GM21367 (cell line): ENCODE measurements at regions not wholly inside any gene's neighbourhood (a gene's known extent, or its start where the extent isn't known, plus 50 kb on each side); places are given as distances from the start of the nearest gene placed in this dataset.
"Not testable (repeated sequence)": the region's sequence is repeated elsewhere in the genome, so short reads cannot be mapped to it uniquely, and the experiment has no call there.

Source experiments
- ATAC-seq: cut with Tn5 transposase; IDR thresholded peaks from one replicate; pipeline ENCODE4 v1.9.1; 2021; ENCODE audit not compliant: unreplicated experiment

GRCh38 chr4:137868067-137868466, 335.8 kb upstream of the PCDH18 start:
- ATAC-seq = not testable (repeated sequence)

- no peak for ATAC-seq
Observed at GRCh38 chr4:137866671-137867070, 334.4 kb upstream of the PCDH18 start.

- ATAC-seq = no peak
Observed at GRCh38 chr4:137861682-137862081, 329.4 kb upstream of the PCDH18 start.

GRCh38 chr4:137853424-137853823, 321.1 kb upstream of the PCDH18 start:
- ATAC-seq = no peak

- ATAC-seq = no peak
Observed at GRCh38 chr4:137852326-137852725, 320.0 kb upstream of the PCDH18 start.

- no peak for ATAC-seq
Observed at GRCh38 chr4:137851435-137851834, 319.1 kb upstream of the PCDH18 start.

- not testable (repeated sequence) for ATAC-seq
Observed at GRCh38 chr4:137827945-137828344, 295.7 kb upstream of the PCDH18 start.

- no peak for ATAC-seq
Observed at GRCh38 chr4:137825505-137825904, 293.2 kb upstream of the PCDH18 start.

- no peak for ATAC-seq
Observed at GRCh38 chr4:137823007-137823406, 290.7 kb upstream of the PCDH18 start.

- peak; percentile 83 for ATAC-seq
Observed at GRCh38 chr4:137819964-137820383, 287.7 kb upstream of the PCDH18 start.

GRCh38 chr4:137812258-137812657, 280.0 kb upstream of the PCDH18 start:
- no peak for ATAC-seq

- ATAC-seq = no peak
Observed at GRCh38 chr4:137806420-137806819, 274.1 kb upstream of the PCDH18 start.

GRCh38 chr4:137804906-137805495, 272.7 kb upstream of the PCDH18 start:
- ATAC-seq = no peak

GRCh38 chr4:137800861-137801260, 268.6 kb upstream of the PCDH18 start:
- ATAC-seq = no peak

GRCh38 chr4:137794764-137795254, 262.5 kb upstream of the PCDH18 start:
- no peak for ATAC-seq

GRCh38 chr4:137789263-137789662, 257.0 kb upstream of the PCDH18 start:
- ATAC-seq = not testable (repeated sequence)

GRCh38 chr4:137783923-137784322, 251.6 kb upstream of the PCDH18 start:
- not testable (repeated sequence) for ATAC-seq

- ATAC-seq = no peak
Observed at GRCh38 chr4:137775701-137776100, 243.4 kb upstream of the PCDH18 start.

- no peak for ATAC-seq
Observed at GRCh38 chr4:137774501-137774900, 242.2 kb upstream of the PCDH18 start.

- ATAC-seq = no peak
Observed at GRCh38 chr4:137768881-137769280, 236.6 kb upstream of the PCDH18 start.

- no peak for ATAC-seq
Observed at GRCh38 chr4:137768196-137768595, 235.9 kb upstream of the PCDH18 start.

GRCh38 chr4:137762591-137762990, 230.3 kb upstream of the PCDH18 start:
- ATAC-seq = no peak
